ENCODE measurements at regions not wholly inside any gene's neighbourhood (a gene's known extent, or its start where the extent isn't known, plus 50 kb on each side); places are given as distances from the start of the nearest gene placed in this dataset.

DNA sequence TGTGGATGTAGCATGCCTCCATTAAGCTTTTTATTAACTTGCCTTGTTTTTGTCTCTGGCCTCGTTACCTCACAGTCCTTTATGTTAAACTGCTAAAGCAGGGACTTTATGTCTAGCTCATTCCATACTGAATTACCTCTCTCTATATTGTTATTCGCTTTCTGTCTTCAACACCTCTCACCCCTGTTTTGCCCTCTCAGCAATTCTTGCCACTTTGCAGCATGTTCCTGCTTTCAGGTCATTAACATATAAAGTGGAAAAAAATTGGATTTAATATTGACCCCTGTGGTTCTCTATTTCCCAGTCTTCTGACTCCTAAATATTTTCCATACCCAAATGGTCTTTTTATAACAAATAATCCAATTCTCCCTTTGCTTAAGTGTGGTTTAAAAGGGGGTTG lies 810.4 kb upstream of the KIF2B start:
- H3K9me3 Mint-ChIP-seq (ENCODE audit: unreplicated experiment): peaks cover 6% of the 10 kb centered on the region
- no peak overlapping the region for H3K4me3 Mint-ChIP-seq (ENCODE audit: unreplicated experiment)
- no peaks in the 10 kb centered on the region for H3K27me3 Mint-ChIP-seq (ENCODE audit: unreplicated experiment)
- no peaks in the 10 kb centered on the region for H3K36me3 Mint-ChIP-seq (ENCODE audit: unreplicated experiment)
- H3K4me1 Mint-ChIP-seq (ENCODE audit: unreplicated experiment): no peaks in the 10 kb centered on the region
- TF ChIP-seq, protein P1, sequence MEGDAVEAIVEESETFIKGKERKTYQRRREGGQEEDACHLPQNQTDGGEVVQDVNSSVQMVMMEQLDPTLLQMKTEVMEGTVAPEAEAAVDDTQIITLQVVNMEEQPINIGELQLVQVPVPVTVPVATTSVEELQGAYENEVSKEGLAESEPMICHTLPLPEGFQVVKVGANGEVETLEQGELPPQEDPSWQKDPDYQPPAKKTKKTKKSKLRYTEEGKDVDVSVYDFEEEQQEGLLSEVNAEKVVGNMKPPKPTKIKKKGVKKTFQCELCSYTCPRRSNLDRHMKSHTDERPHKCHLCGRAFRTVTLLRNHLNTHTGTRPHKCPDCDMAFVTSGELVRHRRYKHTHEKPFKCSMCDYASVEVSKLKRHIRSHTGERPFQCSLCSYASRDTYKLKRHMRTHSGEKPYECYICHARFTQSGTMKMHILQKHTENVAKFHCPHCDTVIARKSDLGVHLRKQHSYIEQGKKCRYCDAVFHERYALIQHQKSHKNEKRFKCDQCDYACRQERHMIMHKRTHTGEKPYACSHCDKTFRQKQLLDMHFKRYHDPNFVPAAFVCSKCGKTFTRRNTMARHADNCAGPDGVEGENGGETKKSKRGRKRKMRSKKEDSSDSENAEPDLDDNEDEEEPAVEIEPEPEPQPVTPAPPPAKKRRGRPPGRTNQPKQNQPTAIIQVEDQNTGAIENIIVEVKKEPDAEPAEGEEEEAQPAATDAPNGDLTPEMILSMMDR (IDR thresholded peaks at IDR 0.05): no peak
- no peak for DNase-seq (ENCODE audit: extremely low spot score, unreplicated experiment)
- H3K27ac Mint-ChIP-seq (ENCODE audit: unreplicated experiment): no peak overlapping the region

- Mint-ChIP-seq H3K27ac (ENCODE audit: unreplicated experiment) (no peak overlapping the region), H3K4me3 (ENCODE audit: unreplicated experiment) (no peak overlapping the region), H3K27me3 (ENCODE audit: unreplicated experiment) (no peaks in the 10 kb centered on the region), H3K9me3 (ENCODE audit: unreplicated experiment) (peaks cover 3% of the 10 kb centered on the region), H3K36me3 (ENCODE audit: unreplicated experiment) (no peaks in the 10 kb centered on the region), H3K4me1 (ENCODE audit: unreplicated experiment) (no peaks in the 10 kb centered on the region)
- no peak for DNase-seq (ENCODE audit: extremely low spot score, unreplicated experiment)
- TF ChIP-seq, protein P1 (IDR thresholded peaks at IDR 0.05): no peak
These were observed 816.7 kb upstream of the KIF2B start for GRCh38 chr17:53006006-53006405.

DNA sequence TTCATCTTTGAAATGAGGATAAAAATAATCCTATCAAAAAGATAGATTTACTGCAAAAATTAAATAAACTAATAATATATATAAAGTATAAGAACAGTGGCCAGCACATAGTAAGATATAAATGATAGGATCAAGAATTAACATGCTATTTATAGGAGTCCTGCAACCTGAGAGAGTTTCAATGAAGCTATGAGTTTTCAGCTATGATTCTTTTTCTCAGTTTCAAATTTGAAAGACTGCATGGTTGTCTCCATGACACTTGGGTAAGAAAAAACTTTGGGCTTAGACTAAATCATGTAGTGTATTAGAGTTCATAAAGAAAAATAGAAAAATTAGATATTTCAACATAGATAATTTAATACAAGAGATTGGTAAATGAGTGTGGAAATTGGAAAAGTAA lies 817.8 kb upstream of the KIF2B start:
- no peaks in the 10 kb centered on the region for H3K36me3 Mint-ChIP-seq (ENCODE audit: unreplicated experiment)
- TF ChIP-seq, protein P1 (IDR thresholded peaks at IDR 0.05): no peak
- no peaks in the 10 kb centered on the region for H3K27me3 Mint-ChIP-seq (ENCODE audit: unreplicated experiment)
- H3K9me3 Mint-ChIP-seq (ENCODE audit: unreplicated experiment): peaks cover 8% of the 10 kb centered on the region
- no peak for DNase-seq (ENCODE audit: extremely low spot score, unreplicated experiment)
- H3K4me1 Mint-ChIP-seq (ENCODE audit: unreplicated experiment): no peaks in the 10 kb centered on the region
- H3K27ac Mint-ChIP-seq (ENCODE audit: unreplicated experiment): no peak overlapping the region
- no peak overlapping the region for H3K4me3 Mint-ChIP-seq (ENCODE audit: unreplicated experiment)

DNA sequence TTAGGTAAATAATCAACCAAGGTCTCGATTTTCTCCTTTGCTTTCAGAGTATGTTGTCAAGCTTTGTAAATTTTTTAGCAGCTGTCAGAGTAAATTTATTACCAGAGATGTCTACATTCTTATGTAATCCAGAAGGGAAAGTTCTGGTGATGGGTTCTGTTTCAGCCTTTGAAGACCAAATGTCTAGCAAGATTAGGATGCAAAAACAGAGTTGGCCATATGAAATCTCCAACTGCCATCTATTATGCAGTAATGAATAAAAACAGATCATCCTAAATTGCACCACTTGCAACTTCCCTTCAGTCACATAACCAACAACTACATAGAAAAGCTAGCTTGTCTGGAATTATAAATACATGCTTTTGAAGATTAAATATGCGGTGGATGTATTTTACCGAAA lies 826.8 kb upstream of the KIF2B start:
- no peak overlapping the region for H3K27ac Mint-ChIP-seq (ENCODE audit: unreplicated experiment)
- no peak overlapping the region for H3K4me3 Mint-ChIP-seq (ENCODE audit: unreplicated experiment)
- TF ChIP-seq, protein P1 (IDR thresholded peaks at IDR 0.05): no peak
- H3K4me1 Mint-ChIP-seq (ENCODE audit: unreplicated experiment): no peaks in the 10 kb centered on the region
- H3K27me3 Mint-ChIP-seq (ENCODE audit: unreplicated experiment): no peaks in the 10 kb centered on the region
- peaks cover 40% of the 10 kb centered on the region for H3K9me3 Mint-ChIP-seq (ENCODE audit: unreplicated experiment)
- no peaks in the 10 kb centered on the region for H3K36me3 Mint-ChIP-seq (ENCODE audit: unreplicated experiment)
- no peak for DNase-seq (ENCODE audit: extremely low spot score, unreplicated experiment)

DNA sequence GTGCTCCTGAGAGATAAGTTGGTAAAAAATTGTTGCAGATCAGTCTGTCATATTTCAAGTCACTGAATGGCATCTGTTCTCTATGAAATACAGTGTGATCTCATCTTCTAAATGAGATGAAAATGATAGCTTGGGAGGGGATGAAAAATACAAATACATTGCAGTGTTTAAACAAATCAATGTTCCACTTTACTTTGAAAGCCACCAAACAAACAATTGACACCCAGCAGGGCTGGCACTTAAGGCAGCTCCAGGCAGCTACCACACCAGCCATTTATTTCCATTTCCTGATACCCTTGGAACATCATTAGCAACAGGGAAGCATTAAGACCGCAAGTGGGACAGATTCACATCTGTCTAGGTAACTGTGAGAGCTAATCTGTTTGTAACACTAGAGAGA lies 827.6 kb upstream of the KIF2B start:
- no peak overlapping the region for H3K4me3 Mint-ChIP-seq (ENCODE audit: unreplicated experiment)
- no peaks in the 10 kb centered on the region for H3K27me3 Mint-ChIP-seq (ENCODE audit: unreplicated experiment)
- TF ChIP-seq, protein P1 (IDR thresholded peaks at IDR 0.05): no peak
- DNase-seq (ENCODE audit: extremely low spot score, unreplicated experiment): no peak
- no peaks in the 10 kb centered on the region for H3K4me1 Mint-ChIP-seq (ENCODE audit: unreplicated experiment)
- peaks cover 35% of the 10 kb centered on the region for H3K9me3 Mint-ChIP-seq (ENCODE audit: unreplicated experiment)
- no peak overlapping the region for H3K27ac Mint-ChIP-seq (ENCODE audit: unreplicated experiment)
- no peaks in the 10 kb centered on the region for H3K36me3 Mint-ChIP-seq (ENCODE audit: unreplicated experiment)

Data from osteocyte (in vitro differentiated cells).